ENCODE measurements at regions not wholly inside any gene's neighbourhood (a gene's known extent, or its start where the extent isn't known, plus 50 kb on each side); places are given as distances from the start of the nearest gene placed in this dataset.
"Not testable (repeated sequence)": the region's sequence is repeated elsewhere in the genome, so short reads cannot be mapped to it uniquely, and the experiment has no call there.

- DNase-seq (ENCODE audit: low spot score) = no peak
- in situ Hi-C loops (cut with HindIII; ENCODE audit: low sequenced_read_pairs) = no loop called here
These were observed 1185.0 kb upstream of the CITED2 start for GRCh38 chr6:140559458-140559857.

- no peak for DNase-seq (ENCODE audit: low spot score)
- in situ Hi-C loops (cut with HindIII; ENCODE audit: low sequenced_read_pairs) = no loop called here
These were observed 1180.0 kb upstream of the CITED2 start for GRCh38 chr6:140554421-140554820.

- in situ Hi-C loops (cut with HindIII; ENCODE audit: low sequenced_read_pairs) = no loop called here
- no peak for DNase-seq (ENCODE audit: low spot score)
These were observed 1173.9 kb upstream of the CITED2 start for GRCh38 chr6:140548366-140548765.

- no peak for DNase-seq (ENCODE audit: low spot score)
- in situ Hi-C loops (cut with HindIII; ENCODE audit: low sequenced_read_pairs) = no loop called here
These were observed 1172.2 kb upstream of the CITED2 start for GRCh38 chr6:140546640-140547039.

GRCh38 chr6:140544431-140544830 lies 1170.0 kb upstream of the CITED2 start:
- DNase-seq (ENCODE audit: low spot score) = no peak
- in situ Hi-C loops (cut with HindIII; ENCODE audit: low sequenced_read_pairs) = no loop called here

- in situ Hi-C loops (cut with HindIII; ENCODE audit: low sequenced_read_pairs) = no loop called here
- DNase-seq (ENCODE audit: low spot score) = peak; percentile 25
These were observed 1168.4 kb upstream of the CITED2 start for GRCh38 chr6:140542863-140543262.

GRCh38 chr6:140541288-140541687 lies 1166.8 kb upstream of the CITED2 start:
- DNase-seq (ENCODE audit: low spot score) = no peak
- in situ Hi-C loops (cut with HindIII; ENCODE audit: low sequenced_read_pairs) = no loop called here

GRCh38 chr6:140540743-140541142 lies 1166.3 kb upstream of the CITED2 start:
- in situ Hi-C loops (cut with HindIII; ENCODE audit: low sequenced_read_pairs) = no loop called here
- no peak for DNase-seq (ENCODE audit: low spot score)

GRCh38 chr6:140538926-140539325 lies 1164.5 kb upstream of the CITED2 start:
- DNase-seq (ENCODE audit: low spot score) = peak; percentile 22
- in situ Hi-C loops (cut with HindIII; ENCODE audit: low sequenced_read_pairs) = no loop called here

GRCh38 chr6:140537834-140538705 lies 1163.6 kb upstream of the CITED2 start:
- peak; percentile 68 for DNase-seq (ENCODE audit: low spot score)
- in situ Hi-C loops (cut with HindIII; ENCODE audit: low sequenced_read_pairs) = no loop called here

GRCh38 chr6:140537211-140537610 lies 1162.8 kb upstream of the CITED2 start:
- in situ Hi-C loops (cut with HindIII; ENCODE audit: low sequenced_read_pairs) = no loop called here
- peak; percentile 47 for DNase-seq (ENCODE audit: low spot score)

- in situ Hi-C loops (cut with HindIII; ENCODE audit: low sequenced_read_pairs) = no loop called here
- no peak for DNase-seq (ENCODE audit: low spot score)
These were observed 1161.1 kb upstream of the CITED2 start for GRCh38 chr6:140535511-140535910.

GRCh38 chr6:140533526-140533925 lies 1159.1 kb upstream of the CITED2 start:
- no peak for DNase-seq (ENCODE audit: low spot score)
- in situ Hi-C loops (cut with HindIII; ENCODE audit: low sequenced_read_pairs) = no loop called here

- DNase-seq (ENCODE audit: low spot score) = no peak
- in situ Hi-C loops (cut with HindIII; ENCODE audit: low sequenced_read_pairs) = no loop called here
These were observed 1130.3 kb upstream of the CITED2 start for GRCh38 chr6:140504776-140505175.

GRCh38 chr6:140500849-140501248 lies 1126.4 kb upstream of the CITED2 start:
- DNase-seq (ENCODE audit: low spot score) = no peak
- in situ Hi-C loops (cut with HindIII; ENCODE audit: low sequenced_read_pairs) = no loop called here

- in situ Hi-C loops (cut with HindIII; ENCODE audit: low sequenced_read_pairs) = no loop called here
- no peak for DNase-seq (ENCODE audit: low spot score)
These were observed 1125.2 kb upstream of the CITED2 start for GRCh38 chr6:140499607-140500006.

- DNase-seq (ENCODE audit: low spot score) = no peak
- in situ Hi-C loops (cut with HindIII; ENCODE audit: low sequenced_read_pairs) = no loop called here
These were observed 1120.1 kb upstream of the CITED2 start for GRCh38 chr6:140494321-140495108.

GRCh38 chr6:140493470-140493869 lies 1119.0 kb upstream of the CITED2 start:
- in situ Hi-C loops (cut with HindIII; ENCODE audit: low sequenced_read_pairs); DNase-seq (ENCODE audit: low spot score): not testable (repeated sequence)

- in situ Hi-C loops (cut with HindIII; ENCODE audit: low sequenced_read_pairs) = no loop called here
- no peak for DNase-seq (ENCODE audit: low spot score)
These were observed 1115.6 kb upstream of the CITED2 start for GRCh38 chr6:140490081-140490480.

GRCh38 chr6:140487586-140487985 lies 1113.1 kb upstream of the CITED2 start:
- in situ Hi-C loops (cut with HindIII; ENCODE audit: low sequenced_read_pairs) = no loop called here

More at GRCh38 chr6:140487586-140487985, 1113.1 kb upstream of the CITED2 start:
- no peak for DNase-seq (ENCODE audit: low spot score)
